Parathyroid adenoma (tissue), 2 donors: ENCODE measurements at regions not wholly inside any gene's neighbourhood (a gene's known extent, or its start where the extent isn't known, plus 50 kb on each side); places are given as distances from the start of the nearest gene placed in this dataset.

Experiments used
- H2AFZ ChIP-seq: fragments of 300-600 bp; sonication (generic); one replicate; pipeline ENCODE4 v1.7.0; 2017; ENCODE audit warnings: antibody characterized with exemption, mild to moderate bottlenecking
- H3K27ac ChIP-seq: fragments of 300-600 bp; sonication (generic); one replicate; pipeline ENCODE4 v1.7.0; 2017
- H3K27me3 ChIP-seq: fragments of 300-600 bp; sonication (generic); one replicate; pipeline ENCODE4 v1.7.0; 2017; ENCODE audit warnings: low read length; ENCODE audit not compliant: control insufficient read depth, insufficient read depth
- H3K36me3 ChIP-seq: fragments of 300-600 bp; sonication (generic); one replicate; pipeline ENCODE4 v1.7.0; 2017; ENCODE audit warnings: low read length; ENCODE audit not compliant: control insufficient read depth, insufficient read depth
- H3K4me1 ChIP-seq: fragments of 300-600 bp; sonication (generic); one replicate; pipeline ENCODE4 v1.7.0; 2017; ENCODE audit warnings: control low read depth
- H3K4me2 ChIP-seq: fragments of 300-600 bp; sonication (generic); one replicate; pipeline ENCODE4 v1.7.0; 2017; ENCODE audit warnings: low read length
- H3K4me3 ChIP-seq: fragments of 300-600 bp; sonication (generic); one replicate; pipeline ENCODE4 v1.7.0; 2017; ENCODE audit warnings: low read depth, low read length
- H3K79me2 ChIP-seq: fragments of 300-600 bp; sonication (generic); one replicate; pipeline ENCODE4 v1.7.0; 2017; ENCODE audit warnings: control low read depth
- H3K9ac ChIP-seq: fragments of 300-600 bp; sonication (generic); one replicate; pipeline ENCODE4 v1.7.0; 2017; ENCODE audit warnings: mild to moderate bottlenecking
- H3K9me3 ChIP-seq: fragments of 300-600 bp; sonication (generic); one replicate; pipeline ENCODE4 v1.7.0; 2017; ENCODE audit warnings: low read length; ENCODE audit not compliant: control insufficient read depth
- CTCF ChIP-seq: fragments of 300-600 bp; sonication (generic); IDR thresholded peaks from one replicate; pipeline ENCODE4 v1.7.0; 2017; ENCODE audit warnings: antibody characterized with exemption, mild to moderate bottlenecking
- donor health status: primary hyperparathyroidism.

- no peak for TF ChIP-seq CTCF
- Histone ChIP-seq H3K4me3 (no peak overlapping the region), H2AFZ (no peak overlapping the region), H3K9me3 (no peaks in the 10 kb centered on the region), H3K4me1 (no peaks in the 10 kb centered on the region), H3K79me2 (no peaks in the 10 kb centered on the region), H3K36me3 (no peaks in the 10 kb centered on the region), H3K9ac (no peak overlapping the region), H3K27me3 (no peaks in the 10 kb centered on the region), H3K27ac (no peak overlapping the region), H3K4me2 (no peak overlapping the region)
Observed at GRCh38 chrX:39324233-39324930, 523.1 kb downstream of the MID1IP1 start.

DNA sequence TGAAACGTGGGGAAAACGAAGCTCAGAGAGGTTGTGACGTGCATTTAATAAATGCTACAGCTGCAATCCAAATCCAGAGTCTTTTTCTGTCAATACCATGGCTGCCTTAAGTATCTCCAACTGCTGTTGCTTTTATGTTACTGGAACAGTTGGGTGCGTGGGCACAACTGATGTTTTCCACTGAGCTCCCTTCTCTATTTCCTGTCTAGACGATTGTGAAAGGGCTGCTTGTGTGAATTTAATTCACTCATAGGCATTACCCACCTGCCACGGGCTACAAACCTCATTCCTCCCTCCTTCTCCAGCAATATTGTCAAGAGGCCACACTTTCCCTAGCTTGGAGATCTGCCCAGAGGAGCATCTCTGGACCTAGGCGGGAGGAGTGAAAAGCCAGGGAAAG, 526.0 kb downstream of the MID1IP1 start:
- Histone ChIP-seq H3K36me3 (no peaks in the 10 kb centered on the region), H3K9ac (no peak overlapping the region), H3K4me3 (no peak overlapping the region), H3K79me2 (no peaks in the 10 kb centered on the region), H3K4me2 (no peak overlapping the region), H3K27me3 (no peaks in the 10 kb centered on the region), H2AFZ (no peak overlapping the region), H3K4me1 (no peaks in the 10 kb centered on the region), H3K9me3 (no peaks in the 10 kb centered on the region), H3K27ac (no peak overlapping the region)
- TF ChIP-seq CTCF = no peak

GRCh38 chrX:39327705-39328104, 526.4 kb downstream of the MID1IP1 start:
- no peak for TF ChIP-seq CTCF
- H3K9ac ChIP-seq = no peak overlapping the region
- H3K27ac ChIP-seq = no peak overlapping the region
- H3K36me3 ChIP-seq = no peaks in the 10 kb centered on the region
- no peaks in the 10 kb centered on the region for H3K27me3 ChIP-seq
- no peak overlapping the region for H2AFZ ChIP-seq
- no peak overlapping the region for H3K4me2 ChIP-seq
- no peaks in the 10 kb centered on the region for H3K79me2 ChIP-seq
- no peaks in the 10 kb centered on the region for H3K4me1 ChIP-seq
- H3K9me3 ChIP-seq = no peaks in the 10 kb centered on the region
- no peak overlapping the region for H3K4me3 ChIP-seq

DNA sequence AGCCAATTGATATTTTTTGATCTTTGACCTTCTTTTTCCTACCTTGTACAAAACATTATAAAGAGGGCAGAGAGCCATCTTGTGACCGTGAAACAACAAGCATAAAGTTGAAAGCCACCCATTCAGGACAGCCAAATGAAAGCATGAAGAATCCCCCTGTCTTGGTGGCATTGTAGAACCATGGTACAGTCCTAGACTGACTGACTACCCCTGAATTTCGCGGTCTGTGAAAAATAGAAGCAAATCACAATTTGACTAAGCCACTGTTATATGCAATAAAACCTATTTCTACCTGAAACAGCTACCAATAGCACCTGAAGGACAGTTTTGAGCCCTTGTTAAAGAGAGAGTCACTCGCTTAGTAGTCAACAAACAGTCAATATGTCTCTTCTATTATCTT, 527.4 kb downstream of the MID1IP1 start:
- TF ChIP-seq CTCF = no peak
- Histone ChIP-seq H3K4me2 (no peak overlapping the region), H3K36me3 (no peaks in the 10 kb centered on the region), H3K9me3 (no peaks in the 10 kb centered on the region), H3K4me1 (no peaks in the 10 kb centered on the region), H3K27ac (no peak overlapping the region), H3K79me2 (no peaks in the 10 kb centered on the region), H3K9ac (no peak overlapping the region), H3K4me3 (no peak overlapping the region), H2AFZ (no peak overlapping the region), H3K27me3 (no peaks in the 10 kb centered on the region)

DNA sequence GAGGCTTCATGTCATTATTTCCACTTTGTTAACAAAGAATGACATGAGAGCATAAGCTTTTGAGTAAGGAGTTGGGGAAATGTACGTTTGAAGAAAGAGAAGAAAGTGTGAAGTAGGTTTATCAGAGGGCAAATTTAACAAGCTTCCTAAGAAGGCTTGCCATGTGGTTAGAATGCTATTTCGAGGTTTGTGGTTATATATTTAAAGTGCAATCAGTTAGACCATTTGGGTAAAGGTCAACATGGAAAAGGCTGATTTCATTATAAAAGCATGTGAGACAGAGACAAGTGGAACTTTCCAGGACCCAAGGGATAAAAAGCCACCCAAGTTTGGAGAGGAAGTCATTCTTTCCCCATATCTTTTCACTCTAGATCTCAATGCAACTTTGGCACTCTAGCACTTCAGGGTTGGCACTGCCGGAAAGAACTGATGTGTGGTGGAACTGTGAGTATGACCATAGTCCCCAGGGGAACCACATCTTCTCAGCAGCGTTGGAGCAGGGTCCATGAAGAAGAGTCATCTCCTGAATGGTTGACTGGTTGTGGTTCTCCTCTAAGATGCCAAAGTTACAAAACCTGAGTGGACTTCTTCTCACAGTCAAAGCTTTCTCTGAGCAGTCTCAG, 529.9 kb downstream of the MID1IP1 start:
- H3K4me1 ChIP-seq = no peaks in the 10 kb centered on the region
- H3K9ac ChIP-seq = no peak overlapping the region
- H3K36me3 ChIP-seq = no peaks in the 10 kb centered on the region
- no peaks in the 10 kb centered on the region for H3K9me3 ChIP-seq
- H3K27me3 ChIP-seq = no peaks in the 10 kb centered on the region
- no peak overlapping the region for H3K4me3 ChIP-seq
- TF ChIP-seq CTCF = no peak
- no peak overlapping the region for H3K27ac ChIP-seq
- H3K79me2 ChIP-seq = no peaks in the 10 kb centered on the region
- H2AFZ ChIP-seq = no peak overlapping the region
- no peak overlapping the region for H3K4me2 ChIP-seq
